GM23338 (cell line): ENCODE measurements at regions not wholly inside any gene's neighbourhood (a gene's known extent, or its start where the extent isn't known, plus 50 kb on each side); places are given as distances from the start of the nearest gene placed in this dataset.

Experiments used
- ATAC-seq: fragments of 200-7000 bp; cut with Tn5 transposase; 3 replicates; pipeline ENCODE4 v1.9.1; 2020
- DNase-seq: peaks from one replicate; pipeline ENCODE4 v3.0.0-alpha.2; 2015; ENCODE audit warnings: low spot score
- H2AFZ ChIP-seq: fragments of 200-600 bp; sonication (generic); 2 replicates; pipeline ENCODE4 v1.8.0; 2016; ENCODE audit warnings: antibody characterized with exemption, mild to moderate bottlenecking, moderate library complexity
- H3F3A ChIP-seq: fragments of 200-600 bp; sonication (generic); replicated peaks from 2 replicates; pipeline ENCODE4 v1.8.0; 2017; ENCODE audit warnings: antibody characterized with exemption, mixed run types, low read depth
- H3K27ac ChIP-seq: fragments of 200-600 bp; sonication (generic); 2 replicates; pipeline ENCODE4 v1.6.1; 2016; ENCODE audit warnings: low read depth
- H3K27me3 ChIP-seq: fragments of 200-600 bp; sonication (generic); 2 replicates; pipeline ENCODE4 v1.8.0; 2016; ENCODE audit warnings: mild to moderate bottlenecking, mixed run types, moderate library complexity; ENCODE audit not compliant: insufficient read depth
- H3K36me3 ChIP-seq: fragments of 200-600 bp; sonication (generic); 2 replicates; pipeline ENCODE4 v1.8.0; 2016; ENCODE audit warnings: mild to moderate bottlenecking; ENCODE audit not compliant: insufficient read depth
- H3K4me1 ChIP-seq: fragments of 200-600 bp; sonication (generic); 2 replicates; pipeline ENCODE4 v1.8.0; 2016; ENCODE audit warnings: mild to moderate bottlenecking, moderate library complexity; ENCODE audit not compliant: insufficient read depth
- H3K4me2 ChIP-seq: fragments of 200-600 bp; sonication (generic); 2 replicates; pipeline ENCODE4 v1.7.1; 2017; ENCODE audit warnings: mixed run types
- H3K4me3 ChIP-seq: fragments of 200-600 bp; sonication (generic); 2 replicates; pipeline ENCODE4 v1.6.1; 2016; ENCODE audit warnings: mixed run types
- H3K79me2 ChIP-seq: fragments of 200-600 bp; sonication (generic); replicated peaks from 2 replicates; pipeline ENCODE4 v1.8.0; 2017; ENCODE audit warnings: mild to moderate bottlenecking; ENCODE audit not compliant: insufficient read depth
- H3K9me2 ChIP-seq: fragments of 200-600 bp; sonication (generic); 2 replicates; pipeline ENCODE4 v1.8.0; 2017; ENCODE audit not compliant: insufficient read depth
- H4K20me1 ChIP-seq: fragments of 200-600 bp; sonication (generic); replicated peaks from 2 replicates; pipeline ENCODE4 v1.8.0; 2017; ENCODE audit warnings: mild to moderate bottlenecking; ENCODE audit not compliant: insufficient read depth
- H3K27ac Mint-ChIP-seq: 2 replicates; pipeline ENCODE4 v1.8.0; 2020; ENCODE audit warnings: inconsistent platforms, mild to moderate bottlenecking, moderate library complexity, mixed read lengths
- H3K27me3 Mint-ChIP-seq: 3 replicates; pipeline ENCODE4 v1.8.0; 2022; ENCODE audit warnings: low read depth, mild to moderate bottlenecking, moderate library complexity, mixed read lengths, inconsistent platforms; ENCODE audit not compliant: insufficient read depth, poor library complexity
- H3K36me3 Mint-ChIP-seq: 3 replicates; pipeline ENCODE4 v1.8.0; 2021; ENCODE audit warnings: low read depth, mild to moderate bottlenecking, inconsistent platforms, moderate library complexity, mixed read lengths
- H3K4me1 Mint-ChIP-seq: 3 replicates; pipeline ENCODE4 v1.8.0; 2020; ENCODE audit warnings: mild to moderate bottlenecking, inconsistent platforms, mixed read lengths
- H3K4me3 Mint-ChIP-seq: 3 replicates; pipeline ENCODE4 v1.8.0; 2021; ENCODE audit warnings: moderate library complexity, mild to moderate bottlenecking, inconsistent platforms, mixed read lengths
- H3K9me3 Mint-ChIP-seq: 3 replicates; pipeline ENCODE4 v1.8.0; 2020; ENCODE audit warnings: moderate library complexity, mild to moderate bottlenecking, inconsistent platforms, mixed read lengths
- CREB1 ChIP-seq: fragments of 250-450 bp; sonication (Bioruptor Pico); IDR thresholded peaks from 2 replicates; pipeline ENCODE4 v1.5.0; 2020; ENCODE audit warnings: low read depth, mild to moderate bottlenecking, moderate library complexity
- CTCF ChIP-seq, 2 experiments: fragments of 200-600 bp in 1 of 2; sonication (generic) in 1 of 2; conservative IDR thresholded peaks; 2 replicates each; pipeline versions ENCODE4 v1.5.1 to v1.6.1; 2016 to 2017; ENCODE audit warnings: antibody characterized with exemption in 2 of 2, low read depth in 2 of 2, mild to moderate bottlenecking in 2 of 2, moderate library complexity in 1 of 2
- ETS1 ChIP-seq: IDR thresholded peaks from 2 replicates; pipeline ENCODE4 v1.6.1; 2016; ENCODE audit warnings: antibody characterized with exemption
- EZH2 ChIP-seq: fragments of 200-600 bp; sonication (generic); IDR thresholded peaks from one replicate; pipeline ENCODE4 v1.8.0; 2017; ENCODE audit warnings: antibody characterized with exemption, mild to moderate bottlenecking, low read depth; ENCODE audit not compliant: unreplicated experiment
- EZH2phosphoT487 ChIP-seq: fragments of 200-600 bp; sonication (generic); IDR thresholded peaks from one replicate; pipeline ENCODE4 v1.8.1; 2018; ENCODE audit warnings: antibody characterized with exemption; ENCODE audit not compliant: unreplicated experiment
- JUNB ChIP-seq: IDR thresholded peaks from one replicate; pipeline ENCODE4 v1.6.1; 2016; ENCODE audit warnings: antibody characterized with exemption; ENCODE audit not compliant: unreplicated experiment
- NANOG ChIP-seq: IDR thresholded peaks from 2 replicates; pipeline ENCODE4 v1.6.1; 2016; ENCODE audit warnings: antibody characterized with exemption, borderline replicate concordance
- POLR2AphosphoS5 ChIP-seq: IDR thresholded peaks from 2 replicates; pipeline ENCODE4 v1.6.1; 2016; ENCODE audit warnings: antibody characterized with exemption, low read depth
- REST ChIP-seq: IDR thresholded peaks from one replicate; pipeline ENCODE4 v1.6.1; 2018; ENCODE audit warnings: antibody characterized with exemption; ENCODE audit not compliant: unreplicated experiment
- STAT1 ChIP-seq: IDR thresholded peaks from one replicate; pipeline ENCODE4 v1.6.1; 2016; ENCODE audit warnings: antibody characterized with exemption; ENCODE audit not compliant: unreplicated experiment
- ZNF114 ChIP-seq: fragments of 250-450 bp; sonication (Bioruptor Pico); IDR thresholded peaks from 2 replicates; pipeline ENCODE4 v1.5.0; 2020; ENCODE audit warnings: mild to moderate bottlenecking, moderate library complexity
- ZNF331 ChIP-seq: fragments of 250-450 bp; sonication (Bioruptor Pico); IDR thresholded peaks from 2 replicates; pipeline ENCODE4 v1.5.0; 2020; ENCODE audit warnings: low read depth, mild to moderate bottlenecking, moderate library complexity
- ZNF462 ChIP-seq: fragments of 250-450 bp; sonication (Bioruptor Pico); IDR thresholded peaks from 2 replicates; pipeline ENCODE4 v1.5.0; 2020; ENCODE audit warnings: mild to moderate bottlenecking, moderate library complexity

- Histone ChIP-seq H3K27me3 (no peaks in the 10 kb centered on the region), H3K27ac (no peak overlapping the region), H3K9me2 (no peaks in the 10 kb centered on the region), H4K20me1 (no peaks in the 10 kb centered on the region), H3F3A (no peaks in the 10 kb centered on the region), H3K36me3 (no peaks in the 10 kb centered on the region), H3K4me3 (no peak overlapping the region), H3K79me2 (no peaks in the 10 kb centered on the region), H3K4me1 (peaks cover 5% of the 10 kb centered on the region; the same call in 1 of the 2 replicates), H3K4me2 (no peak overlapping the region), H2AFZ (peak overlapping the region; percentile 76; the same call in 1 of the 2 replicates)
- Mint-ChIP-seq H3K4me1 (peaks cover 10% of the 10 kb centered on the region), H3K4me3 (no peak overlapping the region), H3K36me3 (no peaks in the 10 kb centered on the region), H3K27me3 (no peaks in the 10 kb centered on the region), H3K9me3 (no peaks in the 10 kb centered on the region), H3K27ac (no peak overlapping the region; the same call in 1 of the 2 replicates)
- ATAC-seq: 0 out of 3 replicates have a peak, but pooled peaks have one; percentile 23
- TF ChIP-seq ZNF331 (CRISPR knock-in tag) (no peak), ZNF462 (CRISPR knock-in tag) (no peak), JUNB (no peak), EZH2phosphoT487 (no peak), EZH2 (no peak), CREB1 (no peak), POLR2AphosphoS5 (no peak), NANOG (no peak), CTCF (conservative IDR thresholded peaks at IDR 0.05; ENCODE audit: low read depth in 2 of 2) (no peak), REST (no peak), STAT1 (no peak), ETS1 (no peak), ZNF114 (CRISPR knock-in tag) (no peak)
- DNase-seq: no peak
Observed at GRCh38 chr12:114817571-114818425, 133.8 kb upstream of the TBX3 start.
